DMS79 treated with DMSO at 0.1 percent for 48 hours (cell line): ENCODE measurements at regions not wholly inside any gene's neighbourhood (a gene's known extent, or its start where the extent isn't known, plus 50 kb on each side); places are given as distances from the start of the nearest gene placed in this dataset.
"Not testable (repeated sequence)": the region's sequence is repeated elsewhere in the genome, so short reads cannot be mapped to it uniquely, and the experiment has no call there.

Experiments
- DNase-seq: peaks from one replicate; lab custom pipeline; 2025; lab: John Stamatoyannopoulos, UW

DNA sequence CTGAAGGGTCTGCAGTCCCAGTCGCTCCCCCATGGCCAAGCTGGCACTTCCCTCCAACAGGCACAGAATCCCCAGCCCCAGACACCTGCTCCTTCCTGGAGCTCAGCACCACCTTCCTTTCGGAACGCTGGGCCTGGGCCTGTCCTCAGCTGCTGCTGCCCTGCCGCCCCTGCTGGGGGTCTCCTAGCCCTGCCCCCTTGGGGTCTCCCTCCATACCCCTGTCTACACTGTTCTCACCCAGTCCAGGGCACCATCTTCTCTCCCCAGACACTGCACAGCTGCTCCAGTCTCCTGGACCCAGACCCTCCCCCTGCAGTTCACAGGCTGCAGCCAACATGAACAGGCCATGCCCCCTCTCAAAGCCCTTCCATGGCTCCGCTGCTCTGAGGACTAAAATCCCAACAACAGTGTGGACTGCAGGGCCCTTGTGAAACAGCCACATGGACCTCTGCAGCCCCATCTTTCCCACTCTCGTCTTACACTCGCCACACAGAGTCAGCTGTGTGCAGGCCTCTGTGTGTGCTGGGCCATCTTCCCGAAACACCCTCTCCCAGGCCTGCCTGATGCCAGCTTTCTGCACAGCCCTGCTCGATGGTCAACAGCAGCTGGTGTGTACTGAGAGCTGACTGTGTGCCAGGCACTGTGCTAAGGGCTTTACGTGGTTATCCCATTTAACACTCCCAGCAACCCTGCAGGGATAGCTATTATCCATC lies 361.3 kb downstream of the MATN1 start:
- not testable (repeated sequence) for DNase-seq

DNA sequence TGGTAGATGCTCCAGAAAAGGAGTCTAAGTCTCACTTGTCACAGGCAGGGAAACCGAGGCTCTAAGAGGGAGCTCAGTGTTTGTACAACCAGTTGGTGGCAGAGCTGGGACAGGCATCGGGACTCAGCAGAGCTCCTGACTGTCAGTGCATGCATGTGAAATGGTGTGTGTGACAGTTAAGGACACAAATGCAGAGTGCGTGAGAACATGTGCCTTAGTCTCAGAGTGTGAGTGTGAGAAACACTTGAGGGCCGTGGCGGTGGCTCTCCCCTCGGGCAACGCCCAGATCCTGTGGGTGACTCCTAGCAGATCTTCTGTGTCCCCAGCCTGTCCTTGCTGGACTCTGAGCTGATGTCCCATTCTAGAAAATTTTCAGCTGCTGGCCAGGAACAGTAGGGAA lies 362.6 kb downstream of the MATN1 start:
- no peak for DNase-seq

- no peak for DNase-seq
Measured at GRCh38 chr1:30360281-30360680, 363.1 kb downstream of the MATN1 start.

DNA sequence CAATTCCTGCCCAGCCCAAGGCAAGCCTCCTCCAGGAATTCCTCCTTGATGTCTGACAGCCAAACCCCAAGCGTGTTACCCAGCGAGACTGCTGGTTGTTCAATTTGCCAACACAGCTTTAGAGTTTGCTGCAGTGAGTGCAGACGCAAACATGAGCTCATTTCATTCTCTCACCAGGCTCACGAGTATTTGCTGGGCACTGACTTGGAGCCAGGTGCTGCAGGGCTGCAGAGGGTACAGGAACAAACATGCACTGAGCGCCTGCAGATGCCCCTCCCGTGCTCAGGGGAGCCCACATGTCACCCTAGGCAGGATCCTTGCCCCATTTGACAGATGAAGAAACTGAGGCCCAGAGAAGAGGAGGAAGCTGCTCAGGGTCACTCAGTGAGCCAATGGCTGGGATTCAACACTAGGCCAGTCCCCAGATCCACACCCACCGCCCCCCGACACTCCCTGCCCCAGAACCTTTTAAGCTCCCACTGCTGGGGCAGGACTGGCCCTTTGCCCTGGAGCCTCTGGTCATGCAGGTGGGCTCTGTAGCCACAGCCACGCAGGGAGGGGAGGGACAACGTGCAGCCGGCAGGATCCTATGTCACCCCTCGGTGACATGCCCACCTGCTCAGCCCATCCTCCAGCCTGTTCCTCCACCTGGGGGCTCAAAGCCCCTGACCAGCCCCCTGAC lies 363.7 kb downstream of the MATN1 start:
- DNase-seq: no peak

- no peak for DNase-seq
Measured at GRCh38 chr1:30358500-30358899, 364.9 kb downstream of the MATN1 start.

DNA sequence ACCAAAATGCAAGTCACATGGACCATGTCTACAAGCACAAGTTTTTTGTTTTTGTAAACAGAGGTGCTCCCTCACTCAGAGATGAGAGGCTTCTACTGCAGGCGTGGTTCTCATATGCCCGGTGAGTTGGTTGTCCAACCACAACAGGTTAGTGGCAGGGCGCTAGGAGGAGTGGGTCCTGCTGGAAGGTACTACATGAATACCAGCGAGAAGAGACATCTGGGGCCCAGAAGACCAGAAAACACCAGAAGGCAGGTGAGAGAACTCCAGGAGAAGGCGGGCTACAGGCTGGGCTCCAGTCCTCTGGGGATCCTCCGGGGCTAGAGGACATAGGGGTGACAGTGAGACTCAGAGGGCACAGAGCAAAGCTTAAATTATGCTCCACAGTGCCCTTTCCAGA lies 366.5 kb downstream of the MATN1 start:
- no peak for DNase-seq

DNA sequence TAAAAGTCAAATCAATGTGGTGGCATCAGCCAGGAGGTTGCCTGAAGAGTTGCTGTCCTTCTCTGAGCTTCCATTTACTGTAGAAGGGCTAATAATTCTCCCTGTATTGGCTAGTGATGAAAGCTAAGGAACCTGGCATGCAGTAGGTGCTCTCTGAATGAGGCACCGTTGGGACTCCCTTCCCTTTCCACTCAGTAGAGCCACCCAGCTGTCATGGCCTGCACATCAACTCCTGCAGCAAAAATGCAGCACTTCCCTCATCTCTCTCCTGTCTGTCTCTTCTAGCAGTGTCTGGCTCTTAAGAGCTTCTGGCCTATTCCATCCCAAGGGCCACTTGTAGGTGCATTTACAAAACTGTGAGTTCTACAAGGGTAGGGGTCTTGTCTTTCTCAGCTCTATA lies 369.0 kb downstream of the MATN1 start:
- no peak for DNase-seq

GRCh38 chr1:30353637-30354036 lies 369.7 kb downstream of the MATN1 start:
- no peak for DNase-seq

DNA sequence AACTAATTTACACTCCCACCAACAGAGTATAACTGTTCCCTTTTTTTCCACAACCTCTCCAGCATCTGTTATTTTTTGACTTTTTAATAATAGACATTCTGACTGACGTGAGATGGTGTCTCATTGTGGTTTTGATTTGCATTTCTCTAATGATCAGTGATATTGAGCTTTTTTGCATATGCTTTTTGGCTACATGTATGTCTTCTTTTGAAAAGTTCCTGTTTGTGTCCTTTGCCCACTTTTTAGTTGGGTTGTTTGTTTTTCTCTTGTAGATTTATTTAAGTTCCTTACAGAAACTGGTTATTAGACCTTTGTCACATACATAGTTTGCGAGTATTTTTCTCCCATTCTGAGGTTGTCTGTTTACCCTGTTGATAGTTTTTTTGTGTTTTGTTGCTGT lies 375.2 kb downstream of the MATN1 start:
- DNase-seq: no peak

DNA sequence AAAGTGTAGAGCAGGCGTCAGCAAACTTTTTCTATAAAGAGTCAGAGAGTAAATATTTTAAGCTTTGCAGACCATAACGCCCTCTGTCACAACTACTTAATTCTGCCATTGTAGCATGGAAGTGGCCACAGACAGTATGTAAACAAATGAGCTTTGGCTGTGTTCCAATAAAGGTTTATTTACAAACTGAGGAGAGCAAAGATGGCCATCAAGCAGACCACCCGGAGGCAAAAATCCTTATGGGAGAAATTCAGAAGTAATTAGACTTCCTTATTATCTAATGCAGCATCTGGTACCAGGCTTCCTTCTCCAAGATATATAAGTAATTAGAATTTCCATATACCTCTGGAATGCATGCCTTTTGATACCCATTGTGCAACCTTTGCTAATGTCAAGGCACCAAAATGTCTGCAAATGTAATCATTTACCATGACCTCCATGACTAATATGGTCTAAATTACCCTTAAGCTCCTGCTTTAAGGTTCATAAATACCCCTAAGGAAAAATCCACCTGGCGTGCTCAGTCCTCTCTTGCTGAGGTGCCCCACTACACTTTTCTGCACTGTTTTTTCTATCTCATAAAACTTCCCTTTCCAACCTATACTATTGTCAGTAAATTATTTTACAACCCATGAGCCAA lies 377.8 kb downstream of the MATN1 start:
- peak; percentile 97 for DNase-seq

DNA sequence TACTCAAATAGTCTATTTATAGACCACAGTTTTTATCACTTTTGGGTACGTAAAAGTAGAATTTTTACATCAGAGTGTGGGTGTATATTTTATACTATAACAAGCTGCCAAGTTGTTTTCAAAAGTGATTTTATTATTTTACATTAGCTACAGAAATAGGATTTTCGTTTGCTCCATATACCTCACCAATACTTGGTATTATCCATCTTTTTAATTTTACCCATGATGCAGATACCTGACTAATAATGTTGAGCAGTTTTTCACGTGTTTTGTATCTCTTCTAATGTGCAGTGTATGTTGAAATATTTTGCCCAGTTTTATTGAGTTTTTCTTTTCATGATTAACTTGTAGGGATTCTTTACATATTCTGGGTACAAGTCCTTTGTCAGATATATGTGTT lies 379.8 kb downstream of the MATN1 start:
- DNase-seq: no peak

DNA sequence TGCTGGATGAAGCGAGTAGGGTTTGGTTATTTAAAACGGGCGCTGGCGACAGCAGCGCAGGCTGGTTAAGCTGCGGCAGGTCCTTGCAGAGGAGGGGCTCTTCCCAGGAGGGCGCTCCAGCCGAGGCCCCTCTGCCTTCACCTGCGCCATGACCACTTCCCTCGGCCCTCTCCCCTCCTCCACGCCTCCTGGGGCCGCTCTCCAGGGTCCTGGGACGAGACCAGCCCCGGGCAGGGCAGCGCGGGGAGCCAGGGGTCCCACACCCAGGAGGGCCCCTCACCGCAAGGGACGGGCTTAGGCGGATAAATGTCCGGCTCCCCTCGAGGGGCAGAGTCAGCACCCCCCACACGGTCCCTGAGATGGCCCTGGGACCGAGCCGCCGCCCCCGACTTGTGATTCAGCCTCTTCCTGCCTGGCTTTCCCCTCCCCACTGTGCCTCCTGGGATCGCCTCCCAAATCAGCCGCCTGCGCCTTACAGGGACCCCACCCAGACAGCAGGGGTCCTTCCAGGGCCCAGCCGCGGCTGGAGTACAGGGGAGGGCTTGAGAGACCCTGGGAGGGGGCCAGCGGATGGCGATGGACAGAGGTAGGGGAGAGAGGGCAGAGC lies 380.7 kb downstream of the MATN1 start:
- DNase-seq: no peak

DNA sequence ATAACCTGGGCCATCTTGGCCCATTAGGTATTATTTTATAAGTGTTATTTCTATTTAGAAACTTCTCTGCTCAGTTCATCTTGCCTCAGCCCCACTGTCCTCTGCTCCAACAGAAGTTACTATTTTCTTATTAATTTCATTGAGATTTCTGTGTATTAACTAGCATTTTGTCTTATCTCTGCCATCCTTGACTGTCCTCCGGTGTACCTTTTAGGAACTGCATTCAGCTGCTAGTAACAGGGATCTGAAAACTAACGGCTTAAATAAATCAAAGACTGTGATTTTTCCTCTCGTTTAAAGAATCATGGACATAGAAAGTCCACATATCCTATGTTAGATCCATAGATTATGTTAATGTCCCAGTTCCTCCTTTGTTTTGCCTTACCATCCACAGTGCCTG lies 382.5 kb downstream of the MATN1 start:
- no peak for DNase-seq

GRCh38 chr1:30339866-30340265 lies 383.5 kb downstream of the MATN1 start:
- DNase-seq: no peak

GRCh38 chr1:30338765-30339164 lies 384.6 kb downstream of the MATN1 start:
- no peak for DNase-seq

- peak; percentile 44 for DNase-seq
Measured at GRCh38 chr1:30337324-30337620, 386.1 kb downstream of the MATN1 start.

DNA sequence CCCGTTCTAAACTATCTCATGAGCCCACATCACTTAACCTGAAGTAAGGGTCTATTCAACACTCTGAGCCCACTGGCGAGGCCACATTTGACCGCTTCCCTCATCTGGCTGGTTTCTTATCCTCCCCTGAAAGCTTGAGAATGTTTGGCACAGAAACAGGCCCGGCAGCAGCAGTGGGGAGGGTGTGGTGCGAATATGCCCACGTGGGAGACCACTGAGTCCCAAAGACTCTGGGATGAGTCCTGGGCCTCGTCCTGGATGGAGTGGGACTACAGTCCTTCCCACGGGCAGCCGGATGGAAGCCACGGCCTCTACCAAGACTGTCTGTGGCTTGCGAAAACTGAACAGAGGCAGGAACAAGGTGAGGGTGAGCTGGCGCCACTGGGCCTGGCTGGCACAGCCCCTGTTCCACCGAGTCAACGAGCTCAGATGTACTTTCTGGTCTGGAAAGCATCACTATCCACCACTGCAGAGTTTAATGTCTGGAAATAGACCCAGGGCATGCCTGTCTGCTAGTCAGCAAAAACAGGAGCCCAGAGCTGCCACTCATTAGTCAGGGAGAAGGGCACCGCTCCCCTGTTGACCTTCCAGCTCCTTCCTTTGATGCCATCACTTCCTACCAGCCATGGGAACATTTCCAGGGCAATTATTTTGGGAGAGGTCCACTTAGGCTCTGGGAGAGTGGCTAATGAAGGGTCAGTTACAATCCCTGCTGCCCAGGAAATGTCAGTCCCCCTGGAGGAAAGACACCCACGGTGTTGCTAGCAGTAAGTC lies 386.6 kb downstream of the MATN1 start:
- no peak for DNase-seq

DNA sequence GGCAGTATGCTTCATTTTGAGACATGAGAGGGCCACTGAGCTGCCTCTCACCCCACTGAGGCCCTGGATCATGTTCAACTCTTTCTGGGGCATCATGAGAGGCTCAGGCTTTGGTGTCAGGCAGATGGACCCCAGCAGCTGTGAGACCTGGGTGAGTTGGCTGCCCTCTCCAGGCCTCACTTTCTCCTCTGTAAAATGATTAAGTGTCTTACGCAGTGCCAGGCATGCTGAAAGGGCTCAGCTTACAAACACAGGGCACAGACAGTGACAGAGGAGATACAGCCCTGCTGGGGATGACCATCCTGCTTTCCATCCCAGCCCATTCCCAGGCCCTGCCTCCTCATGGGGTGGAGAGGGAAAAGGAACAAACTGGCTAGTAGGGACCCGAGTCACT lies 387.4 kb downstream of the MATN1 start:
- DNase-seq: no peak

- no peak for DNase-seq
Measured at GRCh38 chr1:30335389-30335996, 387.9 kb downstream of the MATN1 start.

GRCh38 chr1:30334767-30335166 lies 388.6 kb downstream of the MATN1 start:
- no peak for DNase-seq

- no peak for DNase-seq
Measured at GRCh38 chr1:30332116-30333094, 391.0 kb downstream of the MATN1 start.
